Testis (tissue), 2 donors: ENCODE measurements at regions not wholly inside any gene's neighbourhood (a gene's known extent, or its start where the extent isn't known, plus 50 kb on each side); places are given as distances from the start of the nearest gene placed in this dataset.
A peak's percentile ranks its signal among the peaks of the same experiment; 100 is the strongest.

Experiments used
- DNase-seq: peaks from one replicate; pipeline ENCODE4 v3.0.0-alpha.2; 2019
- H3K27ac ChIP-seq, 2 donors: fragments of 200-600 bp; sonication (generic); one replicate each; pipeline ENCODE4 v1.5.1; 2019
- H3K27me3 ChIP-seq: fragments of 200-600 bp; sonication (generic); one replicate; pipeline ENCODE4 v1.5.1; 2019
- H3K36me3 ChIP-seq: fragments of 200-600 bp; sonication (generic); one replicate; pipeline ENCODE4 v1.5.1; 2017; ENCODE audit warnings: low read depth; ENCODE audit errors: missing control alignments
- H3K4me1 ChIP-seq: fragments of 200-600 bp; sonication (generic); one replicate; pipeline ENCODE4 v1.5.1; 2019
- H3K4me3 ChIP-seq, 2 donors: fragments of 200-600 bp; sonication (generic); one replicate each; pipeline ENCODE4 v1.5.1; 2017 to 2019
- H3K9me3 ChIP-seq: fragments of 200-600 bp; sonication (generic); one replicate; pipeline ENCODE4 v1.5.1; 2017
- POLR2A ChIP-seq: fragments of 450-650 bp; IDR thresholded peaks from one replicate; pipeline ENCODE4 v1.6.1; 2017; ENCODE audit warnings: antibody characterized with exemption, mild to moderate bottlenecking, moderate library complexity
- WGBS, 2 donors: methylation state at CpG; one replicate each; pipeline ENCODE4 v1.1.5; 2018; 5-methylcytosine and 5-hydroxymethylcytosine counted together
- intact Hi-C: fragments of 100-400 bp; cut with DNase I; formaldehyde crosslinking; loops from one replicate; pipeline ENCODE4 v1.15.1; 2023; ENCODE audit warnings: low total_unique reads
- TF ChIP-seq, protein P1 (sequence below), 3 experiments: fragments of 450-650 bp in 2 of 3; fragments of 200-600 bp in 1 of 3; sonication (generic) in 1 of 3; IDR thresholded peaks; one replicate each; pipeline ENCODE4 v1.5.1; 2016 to 2019; ENCODE audit warnings: antibody characterized with exemption in 3 of 3, mild to moderate bottlenecking in 2 of 3, moderate library complexity in 1 of 3

DNA sequence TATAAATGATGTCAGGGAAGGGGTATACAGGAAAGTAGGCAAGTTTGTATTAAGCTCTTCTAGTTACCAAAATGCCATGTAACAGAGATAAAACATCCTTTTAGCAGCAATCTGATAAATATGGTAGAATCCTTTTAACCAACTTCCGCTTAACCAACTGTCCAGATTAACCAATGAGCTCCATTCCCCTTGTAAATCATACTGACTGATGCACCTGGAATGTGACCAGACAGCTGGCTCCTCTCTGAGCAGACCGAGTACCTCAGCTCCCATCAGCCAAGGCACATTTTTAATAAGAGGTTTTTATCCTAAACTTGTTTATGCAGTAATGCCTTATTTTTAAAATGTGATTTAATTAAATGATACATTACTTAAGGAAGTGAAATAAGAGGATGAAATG is 66.4 kb downstream of the KLF12 start:
- H3K4me3 ChIP-seq, result no peak overlapping the region
- no peaks in the 10 kb centered on the region for H3K9me3 ChIP-seq
- no peaks in the 10 kb centered on the region for H3K27me3 ChIP-seq
- 73 to 80% methylated on average over 2 of the region's 2 CpGs for WGBS, 2 donors
- no peaks in the 10 kb centered on the region for H3K4me1 ChIP-seq
- intact Hi-C loops, result no loop called here
- TF ChIP-seq, protein P1, sequence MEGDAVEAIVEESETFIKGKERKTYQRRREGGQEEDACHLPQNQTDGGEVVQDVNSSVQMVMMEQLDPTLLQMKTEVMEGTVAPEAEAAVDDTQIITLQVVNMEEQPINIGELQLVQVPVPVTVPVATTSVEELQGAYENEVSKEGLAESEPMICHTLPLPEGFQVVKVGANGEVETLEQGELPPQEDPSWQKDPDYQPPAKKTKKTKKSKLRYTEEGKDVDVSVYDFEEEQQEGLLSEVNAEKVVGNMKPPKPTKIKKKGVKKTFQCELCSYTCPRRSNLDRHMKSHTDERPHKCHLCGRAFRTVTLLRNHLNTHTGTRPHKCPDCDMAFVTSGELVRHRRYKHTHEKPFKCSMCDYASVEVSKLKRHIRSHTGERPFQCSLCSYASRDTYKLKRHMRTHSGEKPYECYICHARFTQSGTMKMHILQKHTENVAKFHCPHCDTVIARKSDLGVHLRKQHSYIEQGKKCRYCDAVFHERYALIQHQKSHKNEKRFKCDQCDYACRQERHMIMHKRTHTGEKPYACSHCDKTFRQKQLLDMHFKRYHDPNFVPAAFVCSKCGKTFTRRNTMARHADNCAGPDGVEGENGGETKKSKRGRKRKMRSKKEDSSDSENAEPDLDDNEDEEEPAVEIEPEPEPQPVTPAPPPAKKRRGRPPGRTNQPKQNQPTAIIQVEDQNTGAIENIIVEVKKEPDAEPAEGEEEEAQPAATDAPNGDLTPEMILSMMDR (IDR thresholded peaks at IDR 0.05), result no peak
- TF ChIP-seq POLR2A, result no peak
- H3K27ac ChIP-seq, result no peak overlapping the region
- DNase-seq, result no peak
- no peaks in the 10 kb centered on the region for H3K36me3 ChIP-seq

DNA sequence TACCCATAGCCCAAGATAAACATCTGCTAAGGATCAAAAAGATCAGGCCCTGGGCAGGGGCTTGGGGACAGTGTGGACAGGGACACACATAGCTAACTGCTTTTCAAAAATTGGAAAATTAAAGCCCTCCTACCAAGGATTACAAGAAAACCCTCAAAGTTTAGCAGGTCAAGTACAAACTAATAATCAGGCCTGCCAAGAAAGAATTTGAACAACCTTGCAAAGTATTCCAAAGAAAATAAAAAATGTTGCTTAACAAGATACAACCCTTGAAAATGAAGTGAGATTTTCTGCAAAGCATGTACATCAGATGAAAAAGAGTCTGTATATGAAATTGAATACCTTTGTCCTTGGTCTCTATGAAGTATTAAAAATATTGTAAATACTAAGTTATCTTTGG is 67.3 kb downstream of the KLF12 start:
- intact Hi-C loops, result no loop called here
- no peaks in the 10 kb centered on the region for H3K27me3 ChIP-seq
- peaks cover 3% of the 10 kb centered on the region for H3K4me1 ChIP-seq
- no peaks in the 10 kb centered on the region for H3K36me3 ChIP-seq
- DNase-seq, result no peak
- TF ChIP-seq POLR2A, result no peak
- TF ChIP-seq, protein P1 (IDR thresholded peaks at IDR 0.05), result no peak
- no peaks in the 10 kb centered on the region for H3K9me3 ChIP-seq
- H3K27ac ChIP-seq, result no peak overlapping the region
- no peak overlapping the region for H3K4me3 ChIP-seq

- intact Hi-C loops, result no loop called here
- H3K27me3 ChIP-seq, result no peaks in the 10 kb centered on the region
- 77 to 84% methylated on average over 1 of the region's 1 CpG for WGBS, 2 donors
- no peak overlapping the region for H3K4me3 ChIP-seq
- H3K36me3 ChIP-seq, result no peaks in the 10 kb centered on the region
- no peaks in the 10 kb centered on the region for H3K9me3 ChIP-seq
- TF ChIP-seq, protein P1 (IDR thresholded peaks at IDR 0.05), result no peak
- TF ChIP-seq POLR2A, result no peak
- H3K4me1 ChIP-seq, result peaks cover 3% of the 10 kb centered on the region
- no peak for DNase-seq
- H3K27ac ChIP-seq, result no peak overlapping the region
Measured at GRCh38 chr13:74064805-74065312, 69.3 kb downstream of the KLF12 start.

DNA sequence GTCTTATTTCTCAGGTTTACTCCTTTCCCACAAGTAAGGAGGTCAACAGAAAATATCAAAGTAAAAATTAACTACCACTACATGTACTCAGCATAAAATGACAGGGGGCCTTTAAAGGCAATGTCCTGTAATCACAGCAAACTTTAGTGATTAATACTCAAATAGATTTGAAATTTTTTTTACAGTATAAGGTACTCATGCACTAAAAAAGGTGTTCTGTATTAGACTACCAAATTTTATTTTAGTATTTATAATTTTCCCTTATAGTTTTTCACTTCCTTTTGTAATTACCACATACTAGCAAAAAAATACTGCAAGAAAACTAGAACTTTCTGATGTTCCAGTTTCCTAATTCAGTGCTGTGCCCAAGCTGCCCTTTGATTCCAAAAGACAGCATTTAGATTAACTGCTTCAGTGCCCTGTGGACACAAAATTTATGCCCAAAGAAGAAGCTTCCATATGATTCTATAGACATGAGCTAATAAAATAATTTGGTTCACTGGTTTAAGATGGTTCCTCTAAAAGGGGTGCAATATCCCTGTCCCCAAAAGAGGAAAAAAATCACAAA is 70.6 kb downstream of the KLF12 start:
- Histone ChIP-seq H3K4me1 (peaks cover 3% of the 10 kb centered on the region), H3K36me3 (no peaks in the 10 kb centered on the region), H3K27me3 (no peaks in the 10 kb centered on the region), H3K27ac (peak overlapping the region in 1 of 2 donors; percentile 58), H3K4me3 (no peak overlapping the region), H3K9me3 (no peaks in the 10 kb centered on the region)
- no peak for DNase-seq
- TF ChIP-seq, protein P1 (IDR thresholded peaks at IDR 0.05), result no peak
- no peak for TF ChIP-seq POLR2A
- intact Hi-C loops, result no loop called here

DNA sequence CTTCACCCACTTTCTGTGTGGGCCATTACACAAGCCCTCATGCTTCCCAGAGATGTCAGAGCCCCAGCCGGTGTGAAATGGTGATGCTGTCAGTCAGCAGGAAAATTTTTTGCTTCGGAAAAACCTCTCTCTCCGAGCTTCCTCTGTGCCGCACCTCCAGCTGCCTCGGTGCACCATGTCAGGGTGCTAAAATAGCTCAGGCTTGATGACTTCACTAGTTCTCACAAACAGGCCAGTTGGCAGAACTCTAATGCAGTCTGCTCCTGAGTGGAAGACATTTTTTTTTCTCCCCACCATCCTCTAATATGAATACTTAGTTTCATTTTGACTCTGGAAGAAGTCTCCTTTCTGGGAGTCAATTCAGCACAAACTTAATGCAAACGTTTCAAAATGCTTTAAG is 71.3 kb downstream of the KLF12 start:
- 32 to 56% methylated on average over 6 of the region's 6 CpGs for WGBS, 2 donors
- DNase-seq, result peak; percentile 41
- intact Hi-C loops, result no loop called here

More for the DNA sequence above, 71.3 kb downstream of the KLF12 start:
- TF ChIP-seq, protein P1 (IDR thresholded peaks at IDR 0.05), result no peak
- TF ChIP-seq POLR2A, result no peak
- peaks cover 3% of the 10 kb centered on the region for H3K4me1 ChIP-seq
- H3K27me3 ChIP-seq, result no peaks in the 10 kb centered on the region
- no peaks in the 10 kb centered on the region for H3K36me3 ChIP-seq
- no peak overlapping the region for H3K4me3 ChIP-seq
- H3K27ac ChIP-seq, result peak overlapping the region in 1 of 2 donors; percentile 58
- no peaks in the 10 kb centered on the region for H3K9me3 ChIP-seq
